T-helper 22 cell (primary cell): ENCODE measurements at regions not wholly inside any gene's neighbourhood (a gene's known extent, or its start where the extent isn't known, plus 50 kb on each side); places are given as distances from the start of the nearest gene placed in this dataset.

Experiments used
- DNase-seq: peaks from one replicate; pipeline ENCODE4 v3.0.0-alpha.2; 2020; ENCODE audit warnings: low read depth

GRCh38 chr12:75900781-75901254 is 130.8 kb downstream of the PHLDA1 start:
- DNase-seq, result no peak

DNA sequence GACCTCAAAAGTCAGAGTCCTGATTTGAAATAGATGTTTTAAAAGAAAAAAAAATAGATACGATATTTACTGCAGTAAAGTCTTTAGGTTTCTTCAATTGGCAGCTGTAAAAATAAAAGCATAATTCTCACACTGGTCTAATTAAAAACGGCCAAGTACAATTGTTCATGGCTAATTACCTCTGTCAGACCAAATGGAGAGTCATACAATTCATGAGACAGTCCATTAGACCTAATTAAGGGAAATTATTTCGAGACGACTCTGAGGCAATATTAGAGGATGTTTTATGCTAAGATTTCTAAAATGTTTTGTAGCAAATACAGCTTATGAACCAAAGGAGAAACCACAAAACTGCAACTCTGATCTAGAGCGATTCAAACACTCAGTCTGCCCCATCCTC is 131.3 kb downstream of the PHLDA1 start:
- DNase-seq, result no peak

DNA sequence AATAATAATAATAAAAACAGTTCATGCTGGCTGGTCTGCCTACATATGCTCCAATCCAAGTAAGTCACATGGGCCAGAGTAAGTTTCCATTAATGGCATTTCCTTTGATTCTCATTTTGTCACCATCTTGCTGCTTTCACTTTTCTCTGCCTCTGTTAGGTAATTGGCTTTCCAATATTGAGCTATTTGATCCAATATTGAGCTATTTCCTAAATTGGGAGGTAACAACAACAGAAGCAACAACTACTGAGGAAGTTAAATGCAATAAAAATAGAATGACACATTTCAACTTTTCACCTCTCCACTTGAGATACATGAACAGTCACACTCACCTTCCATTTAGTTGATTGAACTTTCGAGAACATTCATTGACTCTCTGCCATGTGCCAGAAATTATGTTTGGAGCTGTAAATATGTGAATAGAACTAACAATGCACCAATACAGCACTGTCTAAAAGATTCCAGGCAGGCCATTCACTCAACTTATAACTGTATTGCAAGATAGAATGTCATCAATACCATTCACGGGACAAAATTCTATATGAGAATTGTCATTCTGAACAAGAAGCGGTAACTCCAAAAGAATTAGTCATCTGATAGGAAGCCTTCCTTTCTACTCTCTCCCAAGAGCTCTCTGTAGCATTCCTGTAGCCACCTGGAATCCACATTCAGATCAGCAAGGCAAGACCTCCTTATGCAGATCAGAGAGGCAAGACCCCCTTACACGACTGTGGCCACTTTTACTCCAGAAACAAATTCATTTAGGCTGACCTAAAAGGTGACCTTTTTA is 136.4 kb downstream of the PHLDA1 start:
- DNase-seq, result no peak

- no peak for DNase-seq
Observed at GRCh38 chr12:75893765-75894164, 137.8 kb downstream of the PHLDA1 start.

DNA sequence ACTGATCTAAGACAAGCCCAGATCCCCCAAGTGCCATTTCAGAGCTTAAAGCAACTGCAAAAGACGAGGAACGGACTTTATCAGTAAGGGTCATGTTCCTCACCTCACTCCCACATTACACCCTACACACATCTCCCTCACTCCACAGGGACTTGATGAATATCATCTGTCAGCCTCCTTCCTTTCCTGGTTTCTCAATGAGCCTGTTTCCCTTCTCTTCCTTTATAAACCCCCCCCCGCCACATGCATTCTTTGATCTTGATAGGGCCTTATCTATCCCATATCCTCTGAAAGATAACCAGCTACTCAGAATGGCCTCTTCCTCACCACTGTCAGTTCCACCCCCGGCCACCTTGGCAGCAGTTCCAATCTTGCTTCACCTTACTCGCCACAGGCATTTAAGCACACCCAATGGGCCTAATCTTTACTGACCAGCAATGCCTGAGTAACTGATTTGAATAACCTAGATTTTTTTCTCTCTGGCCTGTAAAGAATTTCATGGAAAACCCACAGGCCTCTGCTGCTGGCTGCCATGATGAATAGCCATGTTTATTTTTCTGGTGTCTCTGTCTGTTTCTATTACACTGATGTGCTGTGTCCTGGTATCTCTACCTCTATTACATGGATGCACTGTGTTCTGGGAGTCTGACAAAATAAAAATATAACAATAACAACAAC is 138.7 kb downstream of the PHLDA1 start:
- DNase-seq, result no peak

GRCh38 chr12:75891072-75891471 is 140.5 kb downstream of the PHLDA1 start:
- DNase-seq, result no peak

- no peak for DNase-seq
Observed at GRCh38 chr12:75890660-75891059, 140.9 kb downstream of the PHLDA1 start.

- DNase-seq, result no peak
Observed at GRCh38 chr12:75890141-75890540, 141.4 kb downstream of the PHLDA1 start.

GRCh38 chr12:75888874-75889613 is 142.5 kb downstream of the PHLDA1 start:
- DNase-seq, result no peak

GRCh38 chr12:75888399-75888798 is 143.2 kb downstream of the PHLDA1 start:
- no peak for DNase-seq

- no peak for DNase-seq
Observed at GRCh38 chr12:75887979-75888378, 143.6 kb downstream of the PHLDA1 start.

GRCh38 chr12:75884465-75884985 is 147.1 kb downstream of the PHLDA1 start:
- no peak for DNase-seq

GRCh38 chr12:75883241-75883640 is 148.3 kb downstream of the PHLDA1 start:
- no peak for DNase-seq

- DNase-seq, result no peak
Observed at GRCh38 chr12:75882421-75882820, 149.2 kb downstream of the PHLDA1 start.

DNA sequence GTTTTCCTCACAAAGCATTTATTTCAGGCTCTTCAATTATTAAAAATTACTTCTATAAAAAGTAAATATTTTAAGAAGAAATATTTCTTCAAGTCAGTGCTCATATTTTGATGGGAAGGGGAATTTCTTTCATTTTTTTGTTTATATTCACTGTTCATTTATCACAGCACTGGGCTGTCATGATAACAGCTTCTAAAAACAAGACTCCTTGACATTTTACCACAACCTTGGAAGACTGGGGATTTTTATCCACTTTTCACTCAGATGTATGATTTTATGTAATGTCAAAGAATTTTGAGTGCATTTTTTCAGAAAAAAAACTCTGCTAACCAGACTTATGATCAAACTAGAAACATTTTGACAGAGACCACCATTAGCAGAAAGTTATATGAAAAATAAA is 149.7 kb downstream of the PHLDA1 start:
- DNase-seq, result no peak

- DNase-seq, result no peak
Observed at GRCh38 chr12:75877763-75878621, 153.6 kb downstream of the PHLDA1 start.

DNA sequence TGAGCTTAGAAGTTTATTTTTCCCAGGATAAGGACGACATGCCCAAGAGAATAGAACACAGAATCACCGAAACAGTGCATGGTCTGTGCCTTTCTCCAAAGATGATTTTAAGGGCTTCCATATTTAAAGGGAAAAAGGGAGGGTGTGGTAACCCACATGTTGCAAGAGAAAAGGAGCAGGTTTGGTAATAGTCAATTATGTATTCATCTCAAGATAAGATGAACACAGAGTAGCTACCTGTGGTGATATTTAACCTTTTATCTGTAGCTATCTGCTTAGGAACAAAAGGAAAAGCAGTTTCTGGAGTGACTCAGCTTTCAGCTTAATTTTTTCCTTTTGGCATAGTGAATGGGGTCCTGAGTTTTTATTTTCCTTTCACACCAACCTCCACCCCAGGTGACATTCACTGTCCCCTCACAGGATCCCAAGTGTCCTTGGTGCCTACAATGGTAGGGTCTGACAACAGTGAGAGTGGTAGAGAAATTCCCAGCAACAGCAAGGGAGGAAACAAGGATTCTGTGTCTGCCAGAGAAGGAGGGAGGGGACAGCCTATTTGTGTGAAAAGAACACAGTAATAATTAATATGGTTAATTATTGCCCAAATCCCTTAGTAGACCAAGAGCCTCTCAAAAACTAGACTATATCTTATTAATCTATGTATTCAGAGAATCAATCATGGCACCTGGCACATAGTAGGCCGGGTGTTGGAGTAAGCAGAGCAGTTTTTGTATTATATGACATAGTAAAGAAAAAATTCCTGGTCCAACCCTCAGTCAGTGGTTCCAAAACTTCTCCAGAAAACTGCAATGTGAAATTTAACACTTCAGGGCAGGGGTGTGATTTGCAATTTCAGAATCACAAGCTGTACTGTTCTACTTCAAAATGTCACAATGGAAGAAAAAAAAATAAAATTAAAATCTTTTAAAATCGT is 154.5 kb downstream of the PHLDA1 start:
- no peak for DNase-seq

- DNase-seq, result no peak
Observed at GRCh38 chr12:75874441-75874840, 157.1 kb downstream of the PHLDA1 start.

GRCh38 chr12:75872762-75873161 is 158.8 kb downstream of the PHLDA1 start:
- DNase-seq, result no peak

DNA sequence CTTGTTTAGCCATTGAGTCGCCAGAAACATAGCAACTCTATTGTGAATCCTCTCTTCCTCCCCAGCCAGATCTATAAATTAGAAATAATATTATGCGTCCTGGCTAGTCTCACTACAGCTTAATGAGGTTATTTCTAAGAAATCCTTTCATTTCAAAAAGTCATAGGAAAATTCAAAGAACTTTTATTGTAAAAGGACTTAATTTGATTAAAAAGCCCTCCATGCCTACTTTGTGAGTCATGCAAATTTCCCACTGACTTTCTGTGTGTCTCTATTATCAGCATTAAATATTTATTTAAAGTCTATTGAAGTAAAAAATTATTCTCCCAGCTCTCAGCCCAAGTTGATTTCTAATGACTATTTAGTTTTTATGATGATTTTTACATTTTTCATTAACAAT is 160.7 kb downstream of the PHLDA1 start:
- no peak for DNase-seq

DNA sequence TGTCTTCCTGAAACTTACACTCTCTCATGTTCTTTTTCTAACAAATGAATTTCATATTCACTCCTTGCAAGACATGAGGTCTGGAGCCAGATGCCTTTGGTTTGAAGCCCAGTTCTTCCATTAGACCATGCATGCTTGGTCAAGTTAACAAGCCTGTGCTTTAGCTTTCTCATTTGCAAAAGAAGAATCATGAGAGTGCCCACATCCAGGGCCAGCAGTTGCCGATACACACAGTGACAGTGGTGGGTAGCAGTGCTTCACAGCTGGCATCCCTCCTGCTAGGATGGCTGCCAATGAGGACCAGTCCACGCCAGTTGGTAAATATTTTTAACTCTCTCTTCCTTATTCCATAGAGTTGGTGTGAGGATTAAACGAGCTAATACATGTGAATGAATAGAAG is 163.1 kb downstream of the PHLDA1 start:
- DNase-seq, result no peak
